ENCODE measurements at regions not wholly inside any gene's neighbourhood (a gene's known extent, or its start where the extent isn't known, plus 50 kb on each side); places are given as distances from the start of the nearest gene placed in this dataset.

GRCh38 chr14:22188318-22188717 is 400.7 kb downstream of the DAD1 start:
- TF ChIP-seq YY1 (IDR thresholded peaks at IDR 0.05; ENCODE audit: low read depth) (no peak), EP300 (IDR thresholded peaks at IDR 0.05; ENCODE audit: borderline replicate concordance) (no peak), RAD21 (IDR thresholded peaks at IDR 0.05; ENCODE audit: low read depth) (no peak), MAX (IDR thresholded peaks at IDR 0.05) (no peak)
